Endodermal cell (in vitro differentiated cells): ENCODE measurements at regions not wholly inside any gene's neighbourhood (a gene's known extent, or its start where the extent isn't known, plus 50 kb on each side); places are given as distances from the start of the nearest gene placed in this dataset.
A peak's percentile ranks its signal among the peaks of the same experiment; 100 is the strongest.

Experiments
- DNase-seq: peaks from one replicate; pipeline ENCODE4 v3.0.0-alpha.2; 2017
- H3K27ac ChIP-seq: 2 replicates; pipeline ENCODE4 v1.5.1; 2013; ENCODE audit warnings: mild to moderate bottlenecking, low read depth, low read length, moderate library complexity
- H3K27me3 ChIP-seq: 2 replicates; pipeline ENCODE4 v1.6.1; 2013; ENCODE audit warnings: mild to moderate bottlenecking, low read length, moderate library complexity; ENCODE audit not compliant: insufficient read depth, control insufficient read depth, poor library complexity, severe bottlenecking
- H3K36me3 ChIP-seq: 2 replicates; pipeline ENCODE4 v1.7.0; 2013; ENCODE audit warnings: mild to moderate bottlenecking, low read length, moderate library complexity; ENCODE audit not compliant: control insufficient read depth, insufficient read depth
- H3K4me1 ChIP-seq: one replicate; pipeline ENCODE4 v1.7.0; 2013; ENCODE audit warnings: low read length; ENCODE audit not compliant: control insufficient read depth, insufficient read depth
- H3K4me3 ChIP-seq: 2 replicates; pipeline ENCODE4 v1.5.1; 2013; ENCODE audit warnings: mild to moderate bottlenecking, low read length, moderate library complexity
- H3K9ac ChIP-seq: 2 replicates; pipeline ENCODE4 v1.6.1; 2013; ENCODE audit warnings: mild to moderate bottlenecking, low read length, moderate library complexity; ENCODE audit not compliant: poor library complexity, severe bottlenecking; ENCODE audit errors: extremely low read depth
- H3K9me3 ChIP-seq: 2 replicates; pipeline ENCODE4 v1.6.1; 2013; ENCODE audit warnings: mild to moderate bottlenecking, low read length, moderate library complexity; ENCODE audit not compliant: control insufficient read depth
- H3K27ac Mint-ChIP-seq: 2 replicates; pipeline ENCODE4 v1.8.0; 2020; ENCODE audit warnings: mixed read lengths
- H3K27me3 Mint-ChIP-seq: 2 replicates; pipeline ENCODE4 v1.8.0; 2021; ENCODE audit warnings: mild to moderate bottlenecking, mixed read lengths; ENCODE audit not compliant: insufficient read depth
- H3K36me3 Mint-ChIP-seq: 2 replicates; pipeline ENCODE4 v1.8.0; 2020; ENCODE audit warnings: low read depth, mixed read lengths
- H3K4me1 Mint-ChIP-seq: 2 replicates; pipeline ENCODE4 v1.8.0; 2020; ENCODE audit warnings: mixed read lengths
- H3K4me3 Mint-ChIP-seq: 2 replicates; pipeline ENCODE4 v1.8.0; 2020; ENCODE audit warnings: mild to moderate bottlenecking, moderate library complexity, mixed read lengths
- H3K9me3 Mint-ChIP-seq: 2 replicates; pipeline ENCODE4 v1.8.0; 2020; ENCODE audit warnings: mild to moderate bottlenecking, mixed read lengths
- CTCF ChIP-seq: fragments of 200-600 bp; sonication (generic); conservative IDR thresholded peaks from 2 replicates; pipeline ENCODE4 v1.5.0; 2021; ENCODE audit warnings: antibody characterized with exemption, mild to moderate bottlenecking
- WGBS, 2 experiments: methylation state at CpG; one replicate each; pipeline versions ENCODE4 v1.1.5 to v1.1.7; 2013; ENCODE audit warnings: missing lambda C conversion rate in 2 of 2, mixed read lengths in 1 of 2; ENCODE audit not compliant: insufficient coverage in 1 of 2, insufficient read length in 1 of 2; 5-methylcytosine and 5-hydroxymethylcytosine counted together

GRCh38 chr17:79183293-79184158, 108.9 kb downstream of the ENGASE start:
- Histone ChIP-seq H3K27ac (no peak overlapping the region), H3K4me1 (no peaks in the 10 kb centered on the region), H3K36me3 (no peaks in the 10 kb centered on the region), H3K9ac (peak overlapping the region; percentile 34), H3K4me3 (peak overlapping the region; percentile 79), H3K9me3 (no peaks in the 10 kb centered on the region), H3K27me3 (peaks cover 47% of the 10 kb centered on the region)
- DNase-seq: peak; percentile 94
- no peaks in the 10 kb centered on the region for H3K9me3 Mint-ChIP-seq
- H3K4me1 Mint-ChIP-seq: peaks cover 3% of the 10 kb centered on the region
- H3K27ac Mint-ChIP-seq: peak overlapping the region; percentile 88
- TF ChIP-seq CTCF: peak; percentile 22
- peaks cover 32% of the 10 kb centered on the region for H3K27me3 Mint-ChIP-seq
- peak overlapping the region; percentile 82 for H3K4me3 Mint-ChIP-seq
- no peaks in the 10 kb centered on the region for H3K36me3 Mint-ChIP-seq
- 1% methylated on average over 29 to 92 of the region's 93 CpGs for WGBS, 2 experiments

- no peaks in the 10 kb centered on the region for H3K4me1 Mint-ChIP-seq
- peaks cover 32% of the 10 kb centered on the region for H3K27me3 Mint-ChIP-seq
- H3K9me3 Mint-ChIP-seq: no peaks in the 10 kb centered on the region
- Histone ChIP-seq H3K27me3 (peaks cover 47% of the 10 kb centered on the region), H3K36me3 (no peaks in the 10 kb centered on the region), H3K4me1 (no peaks in the 10 kb centered on the region), H3K27ac (no peak overlapping the region), H3K4me3 (peak overlapping the region; percentile 79), H3K9me3 (no peaks in the 10 kb centered on the region), H3K9ac (no peak overlapping the region)
- no peak for DNase-seq
- H3K27ac Mint-ChIP-seq: no peak overlapping the region
- no peak for TF ChIP-seq CTCF
- H3K36me3 Mint-ChIP-seq: no peaks in the 10 kb centered on the region
- peak overlapping the region; percentile 82 for H3K4me3 Mint-ChIP-seq
- WGBS, 2 experiments: 0% methylated on average over 7 to 42 of the region's 43 CpGs
These were observed 108.3 kb downstream of the ENGASE start for GRCh38 chr17:79183043-79183292.

- no peak for TF ChIP-seq CTCF
- Histone ChIP-seq H3K27me3 (peaks cover 47% of the 10 kb centered on the region), H3K27ac (no peak overlapping the region), H3K4me3 (no peak overlapping the region), H3K36me3 (no peaks in the 10 kb centered on the region), H3K9ac (no peak overlapping the region), H3K9me3 (no peaks in the 10 kb centered on the region), H3K4me1 (no peaks in the 10 kb centered on the region)
- H3K9me3 Mint-ChIP-seq: no peaks in the 10 kb centered on the region
- H3K4me1 Mint-ChIP-seq: no peaks in the 10 kb centered on the region
- H3K27me3 Mint-ChIP-seq: peaks cover 32% of the 10 kb centered on the region
- peak; percentile 74 for DNase-seq
- peak overlapping the region; percentile 53 for H3K4me3 Mint-ChIP-seq
- no peaks in the 10 kb centered on the region for H3K36me3 Mint-ChIP-seq
- 20 to 56% methylated on average over 9 to 68 of the region's 68 CpGs for WGBS, 2 experiments
- H3K27ac Mint-ChIP-seq: no peak overlapping the region
These were observed 107.8 kb downstream of the ENGASE start for GRCh38 chr17:79182176-79183042.
